ENCODE measurements at regions not wholly inside any gene's neighbourhood (a gene's known extent, or its start where the extent isn't known, plus 50 kb on each side); places are given as distances from the start of the nearest gene placed in this dataset.
"Not testable (repeated sequence)": the region's sequence is repeated elsewhere in the genome, so short reads cannot be mapped to it uniquely, and the experiment has no call there.

DNA sequence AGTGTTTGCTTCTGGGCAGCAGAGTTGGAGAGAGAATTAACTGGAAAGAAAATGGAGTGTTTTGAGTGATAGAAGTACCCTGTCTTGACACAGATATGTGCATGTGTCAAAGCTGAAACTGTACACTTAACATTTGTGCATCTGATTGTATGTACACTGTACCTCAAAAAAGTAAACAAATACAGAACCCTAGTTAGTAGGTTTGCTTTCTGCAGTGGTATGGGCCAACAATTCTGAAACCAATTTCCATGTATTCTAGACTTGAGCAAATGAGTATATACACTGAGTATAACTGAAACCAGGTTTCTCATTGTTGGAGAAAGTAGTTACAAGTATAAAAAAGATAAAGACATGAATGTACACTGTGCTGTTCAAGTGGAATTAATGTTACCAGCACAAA is 52.4 kb downstream of the ELAPOR2 start:
- Mint-ChIP-seq H3K27me3 (peaks cover 4% of the 10 kb centered on the region), H3K36me3 (no peaks in the 10 kb centered on the region), H3K9me3 (ENCODE audit: low read depth) (no peaks in the 10 kb centered on the region), H3K4me1 (ENCODE audit: low read depth) (peaks cover 3% of the 10 kb centered on the region), H3K27ac (no peak overlapping the region), H3K4me3 (no peak overlapping the region)

DNA sequence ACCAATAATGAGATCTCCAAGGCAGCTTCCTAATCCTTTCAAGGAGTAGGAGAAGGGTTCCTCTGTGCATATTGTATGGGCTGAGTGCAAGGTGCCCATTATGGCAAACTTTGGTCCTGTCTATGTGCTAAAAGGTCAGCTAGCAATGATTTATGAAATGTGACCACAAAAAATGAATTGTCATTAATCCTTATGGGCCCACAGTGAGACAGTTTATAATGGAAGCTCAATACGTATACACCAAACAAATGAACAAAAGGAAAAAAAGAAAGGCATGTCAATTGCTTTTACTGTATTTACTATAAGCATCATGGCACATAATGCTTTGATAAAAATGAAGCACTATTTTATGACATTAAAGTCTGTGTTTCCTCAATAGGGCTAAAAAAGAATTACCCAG is 54.5 kb downstream of the ELAPOR2 start:
- H3K4me1 Mint-ChIP-seq (ENCODE audit: low read depth), result peaks cover 3% of the 10 kb centered on the region
- no peak overlapping the region for H3K27ac Mint-ChIP-seq
- H3K27me3 Mint-ChIP-seq, result peaks cover 4% of the 10 kb centered on the region
- H3K9me3 Mint-ChIP-seq (ENCODE audit: low read depth), result no peaks in the 10 kb centered on the region
- no peak overlapping the region for H3K4me3 Mint-ChIP-seq
- no peaks in the 10 kb centered on the region for H3K36me3 Mint-ChIP-seq

- peaks cover 4% of the 10 kb centered on the region for H3K27me3 Mint-ChIP-seq
- H3K36me3 Mint-ChIP-seq, result no peaks in the 10 kb centered on the region
- peaks cover 3% of the 10 kb centered on the region for H3K4me1 Mint-ChIP-seq (ENCODE audit: low read depth)
- no peak overlapping the region for H3K27ac Mint-ChIP-seq
- no peak overlapping the region for H3K4me3 Mint-ChIP-seq
- H3K9me3 Mint-ChIP-seq (ENCODE audit: low read depth), result no peaks in the 10 kb centered on the region
Measured at GRCh38 chr7:87003872-87004798, 55.3 kb downstream of the ELAPOR2 start.

GRCh38 chr7:87001214-87001613 is 58.2 kb downstream of the ELAPOR2 start:
- H3K36me3 Mint-ChIP-seq, result no peaks in the 10 kb centered on the region
- H3K4me3 Mint-ChIP-seq, result no peak overlapping the region
- no peaks in the 10 kb centered on the region for H3K9me3 Mint-ChIP-seq (ENCODE audit: low read depth)
- H3K4me1 Mint-ChIP-seq (ENCODE audit: low read depth), result peaks cover 3% of the 10 kb centered on the region
- peaks cover 6% of the 10 kb centered on the region for H3K27me3 Mint-ChIP-seq
- H3K27ac Mint-ChIP-seq, result no peak overlapping the region

- Mint-ChIP-seq H3K4me3 (no peak overlapping the region), H3K4me1 (ENCODE audit: low read depth) (peaks cover 3% of the 10 kb centered on the region), H3K27me3 (peaks cover 10% of the 10 kb centered on the region), H3K36me3 (no peaks in the 10 kb centered on the region), H3K27ac (no peak overlapping the region), H3K9me3 (ENCODE audit: low read depth) (no peaks in the 10 kb centered on the region)
Measured at GRCh38 chr7:87000344-87000743, 59.1 kb downstream of the ELAPOR2 start.

GRCh38 chr7:86999750-87000149 is 59.7 kb downstream of the ELAPOR2 start:
- Mint-ChIP-seq H3K36me3 (no peaks in the 10 kb centered on the region), H3K27ac (no peak overlapping the region), H3K9me3 (ENCODE audit: low read depth) (no peaks in the 10 kb centered on the region), H3K4me3 (no peak overlapping the region), H3K4me1 (ENCODE audit: low read depth) (peaks cover 3% of the 10 kb centered on the region), H3K27me3 (peaks cover 10% of the 10 kb centered on the region)

DNA sequence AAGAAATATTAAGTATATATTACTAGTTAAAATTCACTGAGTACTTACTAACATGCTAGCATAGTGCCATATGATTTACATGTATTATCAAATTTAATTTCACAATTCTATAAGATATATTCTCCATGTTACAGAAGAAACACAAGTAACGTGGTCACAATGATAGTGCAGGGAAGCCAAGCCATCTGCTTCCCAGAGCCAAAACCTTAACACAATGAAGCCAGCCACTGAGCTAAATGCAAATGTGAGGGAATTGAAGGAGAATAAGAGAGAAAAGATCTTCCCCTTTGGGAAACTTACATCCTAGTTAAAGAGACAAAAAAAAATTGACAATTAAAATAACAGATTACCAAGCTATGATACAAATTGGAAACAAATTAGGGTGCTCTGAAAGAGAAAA is 63.6 kb downstream of the ELAPOR2 start:
- Mint-ChIP-seq H3K9me3 (ENCODE audit: low read depth) (no peaks in the 10 kb centered on the region), H3K4me3 (no peak overlapping the region), H3K36me3 (no peaks in the 10 kb centered on the region), H3K27me3 (peaks cover 10% of the 10 kb centered on the region), H3K4me1 (ENCODE audit: low read depth) (peaks cover 1% of the 10 kb centered on the region), H3K27ac (no peak overlapping the region)

GRCh38 chr7:86995052-86995725 is 64.3 kb downstream of the ELAPOR2 start:
- H3K4me3 Mint-ChIP-seq, result no peak overlapping the region
- peaks cover 10% of the 10 kb centered on the region for H3K27me3 Mint-ChIP-seq
- H3K4me1 Mint-ChIP-seq (ENCODE audit: low read depth), result peaks cover 1% of the 10 kb centered on the region
- H3K27ac Mint-ChIP-seq, result no peak overlapping the region
- H3K36me3 Mint-ChIP-seq, result no peaks in the 10 kb centered on the region
- no peaks in the 10 kb centered on the region for H3K9me3 Mint-ChIP-seq (ENCODE audit: low read depth)

- Mint-ChIP-seq H3K27me3 (peaks cover 8% of the 10 kb centered on the region), H3K4me1 (ENCODE audit: low read depth) (peaks cover 1% of the 10 kb centered on the region), H3K9me3 (ENCODE audit: low read depth) (no peaks in the 10 kb centered on the region), H3K27ac (no peak overlapping the region), H3K4me3 (no peak overlapping the region), H3K36me3 (peaks cover 2% of the 10 kb centered on the region)
Measured at GRCh38 chr7:86991771-86992191, 67.7 kb downstream of the ELAPOR2 start.

- Mint-ChIP-seq H3K9me3 (ENCODE audit: low read depth) (no peaks in the 10 kb centered on the region), H3K36me3 (peaks cover 2% of the 10 kb centered on the region), H3K27me3 (peaks cover 7% of the 10 kb centered on the region), H3K4me1 (ENCODE audit: low read depth) (peaks cover 1% of the 10 kb centered on the region), H3K4me3 (no peak overlapping the region), H3K27ac (no peak overlapping the region)
Measured at GRCh38 chr7:86991093-86991769, 68.2 kb downstream of the ELAPOR2 start.

GRCh38 chr7:86989407-86989806 is 70.0 kb downstream of the ELAPOR2 start:
- H3K9me3 Mint-ChIP-seq (ENCODE audit: low read depth), result no peaks in the 10 kb centered on the region
- no peak overlapping the region for H3K4me3 Mint-ChIP-seq
- peaks cover 1% of the 10 kb centered on the region for H3K4me1 Mint-ChIP-seq (ENCODE audit: low read depth)
- H3K27me3 Mint-ChIP-seq, result peaks cover 2% of the 10 kb centered on the region
- peaks cover 7% of the 10 kb centered on the region for H3K36me3 Mint-ChIP-seq
- no peak overlapping the region for H3K27ac Mint-ChIP-seq

DNA sequence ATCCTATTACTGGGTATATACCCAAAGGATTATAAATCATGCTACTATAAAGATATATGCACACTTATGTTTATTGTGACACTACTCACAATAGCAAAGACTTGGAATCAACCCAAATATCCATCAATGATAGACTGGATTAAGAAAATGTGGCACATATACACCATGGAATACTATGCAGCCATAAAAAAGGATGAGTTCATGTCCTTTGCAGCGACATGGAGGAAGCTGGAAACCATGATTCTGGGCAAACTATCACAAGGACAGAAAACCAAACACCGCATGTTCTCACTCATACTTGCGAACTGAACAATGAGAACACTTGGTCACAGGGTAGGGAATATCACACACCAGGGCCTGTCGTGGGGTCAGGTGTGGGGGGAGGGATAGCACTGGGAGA is 71.6 kb downstream of the ELAPOR2 start:
- H3K4me1 Mint-ChIP-seq (ENCODE audit: low read depth); H3K27me3 Mint-ChIP-seq; H3K27ac Mint-ChIP-seq; H3K9me3 Mint-ChIP-seq (ENCODE audit: low read depth); H3K4me3 Mint-ChIP-seq: not testable (repeated sequence)
- peaks cover 13% of the 10 kb centered on the region for H3K36me3 Mint-ChIP-seq

- not testable (repeated sequence) for H3K27ac Mint-ChIP-seq; H3K9me3 Mint-ChIP-seq (ENCODE audit: low read depth); H3K4me3 Mint-ChIP-seq; H3K27me3 Mint-ChIP-seq; H3K4me1 Mint-ChIP-seq (ENCODE audit: low read depth)
- peaks cover 14% of the 10 kb centered on the region for H3K36me3 Mint-ChIP-seq
Measured at GRCh38 chr7:86987358-86987757, 72.1 kb downstream of the ELAPOR2 start.

DNA sequence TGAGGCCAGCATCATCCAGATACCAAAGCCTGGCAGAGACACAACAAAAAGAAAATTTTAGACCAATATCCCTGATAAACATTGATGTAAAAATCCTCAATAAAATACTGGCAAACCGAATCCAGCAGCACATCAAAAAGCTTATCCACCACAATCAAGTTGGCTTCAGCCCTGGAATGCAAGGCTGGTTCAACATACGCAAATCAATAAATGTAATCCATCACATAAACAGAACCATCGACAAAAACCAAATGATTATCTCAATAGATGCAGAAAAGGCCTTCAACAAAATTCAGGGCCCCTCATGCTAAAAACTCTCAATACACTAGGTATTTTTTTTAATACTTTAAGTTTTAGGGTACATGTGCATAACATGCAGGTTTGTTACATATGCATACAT is 74.1 kb downstream of the ELAPOR2 start:
- peaks cover 14% of the 10 kb centered on the region for H3K36me3 Mint-ChIP-seq
- H3K27ac Mint-ChIP-seq; H3K27me3 Mint-ChIP-seq; H3K9me3 Mint-ChIP-seq (ENCODE audit: low read depth); H3K4me3 Mint-ChIP-seq; H3K4me1 Mint-ChIP-seq (ENCODE audit: low read depth): not testable (repeated sequence)

DNA sequence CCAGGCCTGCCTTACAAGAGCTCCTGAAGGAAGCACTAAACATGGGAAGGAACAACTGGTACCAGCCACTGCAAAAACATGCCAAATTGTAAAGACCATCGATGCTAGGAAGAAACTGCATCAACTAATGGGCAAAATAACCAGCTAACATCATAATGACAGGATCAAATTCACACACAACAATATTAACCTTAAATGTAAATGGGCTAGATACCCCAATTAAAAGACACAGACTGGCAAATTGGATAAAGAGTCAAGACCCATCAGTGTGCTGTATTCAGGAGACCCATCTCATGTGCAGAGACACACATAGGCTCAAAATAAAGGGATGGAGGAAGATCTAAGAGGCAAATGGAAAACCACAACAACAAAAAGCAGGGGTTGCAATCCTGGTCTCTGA is 75.8 kb downstream of the ELAPOR2 start:
- not testable (repeated sequence) for H3K9me3 Mint-ChIP-seq (ENCODE audit: low read depth); H3K27me3 Mint-ChIP-seq; H3K27ac Mint-ChIP-seq; H3K4me3 Mint-ChIP-seq
- H3K36me3 Mint-ChIP-seq, result peaks cover 14% of the 10 kb centered on the region
- peaks cover 25% of the 10 kb centered on the region for H3K4me1 Mint-ChIP-seq (ENCODE audit: low read depth)

Data from activated naive CD8-positive, alpha-beta T cell (primary cell).